Erythroblast (primary cell): ENCODE measurements at regions not wholly inside any gene's neighbourhood (a gene's known extent, or its start where the extent isn't known, plus 50 kb on each side); places are given as distances from the start of the nearest gene placed in this dataset.

Experiments used
- DNase-seq, 2 experiments: peaks; one replicate each; lab custom pipeline; 2025; lab: John Stamatoyannopoulos, UW
- GATA1 ChIP-seq: IDR thresholded peaks from 2 replicates; pipeline ENCODE4 v1.6.1; 2011; ENCODE audit warnings: low read depth, mild to moderate bottlenecking, control low read depth, low read length, moderate library complexity
- POLR2A ChIP-seq: IDR thresholded peaks from 2 replicates; pipeline ENCODE4 v1.6.1; 2011; ENCODE audit warnings: mild to moderate bottlenecking, low read length

DNA sequence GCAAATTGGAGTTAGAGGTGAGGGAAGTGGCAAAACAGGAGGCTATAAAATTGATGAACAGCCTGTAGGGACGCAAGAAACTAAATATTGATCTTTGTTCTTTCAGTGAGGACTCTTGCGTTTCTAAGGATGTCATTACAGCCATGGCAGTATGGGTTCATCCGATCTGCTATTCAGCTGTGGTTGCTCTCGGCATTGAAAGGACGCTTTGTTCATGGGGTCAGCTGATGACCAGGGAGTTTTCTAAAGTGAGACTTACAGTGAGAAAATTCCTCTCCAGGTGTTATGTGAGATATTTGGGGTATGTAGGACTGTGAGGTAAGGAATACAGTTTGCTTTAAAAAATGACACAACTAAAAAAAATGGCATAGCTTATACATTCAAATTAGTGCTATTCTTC, 52.7 kb upstream of the PELI1 start:
- no peak for DNase-seq

DNA sequence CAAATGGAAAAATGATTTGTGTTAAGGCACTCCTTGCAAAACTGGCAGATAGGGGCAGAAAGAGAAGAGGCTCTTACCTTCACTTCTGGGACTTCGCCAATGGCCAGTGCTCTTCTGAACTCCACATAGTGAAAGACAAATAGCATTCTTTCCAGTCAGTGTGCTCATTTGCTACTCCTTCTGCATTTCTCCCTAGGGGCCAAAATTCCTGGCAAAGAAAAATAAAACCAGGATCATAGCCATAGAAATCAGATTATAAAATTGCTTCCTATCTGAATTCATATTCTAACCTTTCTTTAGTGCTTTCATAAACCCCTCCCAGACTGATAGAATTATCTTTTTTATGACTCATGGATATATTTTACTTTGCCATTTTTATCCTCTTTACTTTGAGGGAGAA, 56.9 kb upstream of the PELI1 start:
- TF ChIP-seq GATA1 (no peak), POLR2A (no peak)
- no peak for DNase-seq

More for the DNA sequence above, 52.7 kb upstream of the PELI1 start:
- no peak for TF ChIP-seq POLR2A
- TF ChIP-seq GATA1, result no peak

DNA sequence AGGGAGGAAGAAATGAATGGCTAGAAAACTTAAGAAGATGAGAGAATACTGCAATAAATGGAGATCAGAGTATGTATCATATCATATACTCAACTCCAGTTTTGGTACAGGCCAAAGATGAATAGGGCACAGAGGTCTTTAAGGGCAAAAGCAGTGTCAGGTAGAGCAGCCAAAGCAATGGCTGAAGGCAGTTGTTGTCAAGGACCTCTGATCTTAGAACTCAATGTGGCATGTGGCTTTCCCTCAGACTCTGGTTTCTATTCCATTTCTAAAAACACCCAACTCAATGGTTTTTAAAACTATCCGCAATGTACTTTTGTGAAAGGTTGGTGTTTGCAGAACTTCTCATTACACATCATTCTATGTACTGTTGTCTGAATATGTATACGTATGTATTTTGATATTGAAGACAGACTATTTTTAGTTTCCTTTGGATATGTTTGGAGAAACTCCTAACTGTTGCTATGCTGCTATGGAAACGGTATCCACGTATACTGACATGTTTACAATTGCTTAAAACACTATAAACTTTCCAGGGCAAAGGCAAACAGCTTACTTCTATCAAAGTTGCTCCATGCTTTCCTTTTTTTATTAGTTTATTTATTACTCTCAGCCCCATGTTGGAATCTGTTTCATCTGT, 58.1 kb upstream of the PELI1 start:
- no peak for DNase-seq
- TF ChIP-seq POLR2A, result no peak

DNA sequence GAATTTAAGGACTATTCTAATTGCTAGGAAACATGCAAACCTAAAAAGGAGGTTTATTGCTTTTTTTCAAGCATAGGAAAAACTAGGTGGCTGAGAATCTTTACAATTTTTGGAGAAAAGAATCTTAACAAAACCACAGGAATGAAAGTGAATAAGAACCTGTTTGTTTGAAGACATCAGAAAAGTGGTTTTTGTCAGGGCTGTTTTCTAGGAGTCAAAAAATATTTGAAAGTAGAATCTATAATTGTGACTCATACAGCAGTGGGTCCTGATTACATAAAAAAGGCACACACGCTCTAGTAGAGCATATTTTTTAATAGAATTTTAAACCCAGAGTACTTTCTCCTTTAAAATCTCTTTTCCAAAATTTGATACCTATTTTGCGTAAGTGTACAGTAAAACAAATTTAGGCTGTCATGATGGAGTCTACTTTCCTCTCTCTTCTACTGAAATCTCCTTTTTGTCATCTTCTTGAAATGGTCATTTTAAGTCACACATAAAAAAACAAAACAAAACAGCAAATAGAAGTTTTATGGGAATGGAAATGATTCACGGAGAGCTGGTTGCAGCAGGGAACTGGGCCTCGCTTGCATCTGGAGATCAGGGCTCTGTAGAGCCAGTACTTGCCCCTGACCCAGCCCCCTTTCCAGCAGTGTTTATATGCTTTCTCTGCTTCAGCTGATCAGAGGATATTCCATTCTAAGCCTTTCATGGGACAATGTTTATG, 59.1 kb upstream of the PELI1 start:
- TF ChIP-seq GATA1 (no peak), POLR2A (no peak)
- no peak for DNase-seq

DNA sequence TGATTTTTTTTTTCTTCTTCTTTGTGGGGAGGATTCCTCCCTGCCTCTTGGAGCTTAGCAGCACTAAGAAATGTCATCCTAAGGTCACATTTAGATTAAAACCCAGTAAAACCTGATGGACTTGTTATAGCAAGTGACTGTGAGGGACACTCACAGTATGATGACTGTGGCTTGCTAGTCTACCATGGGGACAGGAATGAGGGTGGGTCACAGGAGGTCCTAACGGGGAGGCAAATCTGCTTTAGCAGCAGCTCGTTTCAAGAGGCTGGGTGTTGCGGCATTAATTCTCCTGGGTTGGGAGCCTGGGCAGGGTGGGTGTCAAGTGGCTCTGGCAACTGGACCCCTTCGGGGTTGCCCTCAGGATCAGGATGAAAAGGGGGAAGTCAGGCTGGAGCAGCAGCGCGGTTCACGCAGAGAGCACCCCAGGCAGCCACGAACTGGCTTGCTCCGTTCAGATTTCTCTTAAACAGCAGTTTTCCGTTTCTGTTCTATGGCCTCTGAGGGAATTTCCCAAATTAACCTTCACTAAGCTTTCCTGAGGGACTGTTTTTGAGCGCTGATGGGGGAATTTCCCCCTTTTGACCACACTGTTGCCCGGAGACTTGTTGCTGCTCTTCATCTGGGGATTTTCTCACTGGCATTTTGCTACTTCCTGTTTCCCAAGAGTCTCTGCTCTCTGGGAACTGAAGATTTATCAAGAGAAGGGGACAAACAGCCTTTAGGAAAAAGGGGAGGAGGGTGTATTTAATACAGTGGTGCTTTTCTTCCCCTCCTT, 59.8 kb upstream of the PELI1 start:
- no peak for DNase-seq
- TF ChIP-seq POLR2A, result no peak
- no peak for TF ChIP-seq GATA1

DNA sequence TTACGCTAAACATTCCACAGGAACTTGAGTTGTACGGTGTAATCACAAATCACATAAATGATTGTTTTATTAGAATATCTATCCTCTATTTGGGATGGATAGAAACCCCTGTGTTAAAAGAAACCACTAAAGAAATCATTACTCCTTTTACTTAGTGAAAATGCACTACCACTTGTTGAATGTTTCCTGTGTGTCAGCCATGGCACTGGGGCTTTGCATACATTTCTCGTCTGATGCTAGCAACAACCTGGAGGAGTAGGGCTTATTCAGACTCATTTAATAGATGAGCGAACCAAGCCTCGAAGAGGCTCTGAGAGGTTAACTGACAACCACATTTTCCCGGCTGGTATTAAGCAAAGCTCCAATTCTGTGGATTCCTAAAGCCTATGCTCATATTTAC, 60.5 kb upstream of the PELI1 start:
- no peak for DNase-seq
- TF ChIP-seq POLR2A (no peak), GATA1 (no peak)

DNA sequence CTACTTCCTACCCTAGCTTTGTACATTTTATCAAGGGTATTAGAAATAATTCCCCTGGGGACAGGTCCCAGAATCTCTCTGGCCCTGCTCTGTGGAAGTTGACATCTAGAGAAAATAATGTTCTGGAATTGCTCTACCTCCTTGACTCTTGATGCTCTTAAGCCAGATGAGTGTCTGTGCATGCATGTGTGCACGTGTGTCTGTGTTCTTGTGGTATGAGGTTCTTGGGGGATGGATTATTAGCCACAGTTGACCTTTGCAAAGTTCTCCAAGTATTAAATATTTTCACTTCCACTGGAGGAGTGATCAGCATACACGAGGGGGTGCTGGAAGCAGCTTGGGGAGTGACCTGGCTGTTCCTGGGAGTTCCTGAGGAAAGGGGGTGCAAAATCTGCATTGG, 61.2 kb upstream of the PELI1 start:
- TF ChIP-seq POLR2A, result no peak
- no peak for DNase-seq

DNA sequence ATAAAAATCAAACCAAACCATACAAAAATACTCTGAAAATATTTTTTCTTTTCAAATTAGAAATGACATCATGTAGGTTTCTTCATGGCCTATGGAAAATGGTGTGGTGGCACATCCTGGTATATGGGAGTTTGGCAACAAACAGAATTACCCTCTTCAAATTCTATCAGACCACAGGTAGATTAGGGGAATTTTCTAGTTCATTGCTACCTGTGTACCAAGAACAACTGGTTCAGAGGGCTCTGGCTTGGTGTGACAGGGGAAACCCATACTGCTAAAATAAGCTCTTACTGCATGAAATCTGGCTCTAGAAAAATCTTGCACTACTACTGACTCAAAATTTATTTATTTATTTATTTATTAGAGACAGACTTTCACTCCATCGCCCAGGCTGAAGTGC, 63.4 kb upstream of the PELI1 start:
- DNase-seq, result no peak
- TF ChIP-seq POLR2A, result no peak
- no peak for TF ChIP-seq GATA1

DNA sequence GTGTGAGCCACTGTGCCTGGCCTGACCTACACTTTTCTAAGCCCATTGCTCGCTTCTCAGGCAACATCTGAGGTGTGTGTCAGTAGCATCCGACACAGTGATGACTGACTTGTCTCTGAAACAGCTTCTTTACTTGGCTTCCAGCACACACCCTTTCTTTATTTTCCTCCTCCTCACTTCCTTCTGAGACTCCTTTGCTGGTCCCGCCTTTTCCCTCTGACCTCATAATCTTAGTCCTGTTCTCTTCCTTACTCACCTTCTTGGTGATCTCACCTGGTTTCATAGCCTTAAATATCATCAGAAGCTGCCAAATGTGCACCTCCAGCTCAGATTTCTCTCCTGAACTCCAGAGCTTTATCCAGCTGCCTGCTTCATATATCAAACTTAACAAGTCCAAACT, 66.6 kb upstream of the PELI1 start:
- no peak for DNase-seq
- TF ChIP-seq POLR2A (no peak), GATA1 (no peak)

DNA sequence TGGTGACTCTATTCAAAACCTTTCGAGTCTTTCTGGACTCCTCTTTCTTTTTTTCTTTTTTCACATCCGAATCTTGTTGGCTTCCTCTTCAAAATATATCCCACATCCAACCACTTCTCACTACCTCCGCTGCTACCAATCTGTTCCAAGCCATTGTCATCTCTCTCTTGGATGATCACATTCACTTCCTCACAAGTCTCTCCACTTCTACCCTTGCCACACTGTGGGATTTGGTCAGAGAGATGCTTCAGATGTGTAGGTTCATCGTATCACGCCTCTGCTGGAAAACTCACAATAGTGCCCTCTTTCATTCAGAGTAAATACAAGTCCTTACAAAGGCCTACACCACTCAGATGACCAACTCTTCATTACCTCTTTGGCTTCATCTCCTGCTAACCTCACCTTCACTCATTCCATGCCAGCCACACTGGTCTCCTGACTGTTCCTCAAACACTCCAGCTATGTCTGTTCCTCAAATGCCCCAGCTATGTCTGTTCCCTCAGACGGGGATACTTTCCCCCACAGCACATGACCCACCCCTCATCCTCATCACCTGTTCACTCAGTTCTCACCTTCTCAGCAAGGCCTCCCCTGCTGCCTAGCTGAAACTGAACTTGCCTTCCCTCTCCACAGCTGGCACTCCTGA, 67.2 kb upstream of the PELI1 start:
- TF ChIP-seq POLR2A (no peak), GATA1 (no peak)
- DNase-seq, result no peak

DNA sequence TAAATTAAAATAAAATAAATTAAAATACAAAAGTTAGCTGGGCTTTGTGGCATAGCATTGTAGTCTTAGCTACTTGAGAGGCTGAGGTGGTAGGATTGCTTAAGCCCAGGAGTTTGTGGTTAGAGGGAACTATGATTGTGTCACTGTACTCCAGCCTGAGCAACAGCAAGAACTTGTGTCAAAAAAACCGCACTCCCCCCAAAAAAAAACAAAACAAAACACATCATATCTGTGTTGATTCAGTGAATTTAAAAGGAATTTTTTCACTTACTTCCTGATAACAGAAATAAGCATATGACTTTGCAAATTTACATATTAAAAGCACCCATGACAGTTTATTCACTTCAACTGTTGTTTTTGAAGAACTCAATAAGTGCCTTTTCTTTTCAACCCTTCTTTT, 68.1 kb upstream of the PELI1 start:
- TF ChIP-seq GATA1 (no peak), POLR2A (no peak)
- DNase-seq, result peak; percentile 4 to 22

DNA sequence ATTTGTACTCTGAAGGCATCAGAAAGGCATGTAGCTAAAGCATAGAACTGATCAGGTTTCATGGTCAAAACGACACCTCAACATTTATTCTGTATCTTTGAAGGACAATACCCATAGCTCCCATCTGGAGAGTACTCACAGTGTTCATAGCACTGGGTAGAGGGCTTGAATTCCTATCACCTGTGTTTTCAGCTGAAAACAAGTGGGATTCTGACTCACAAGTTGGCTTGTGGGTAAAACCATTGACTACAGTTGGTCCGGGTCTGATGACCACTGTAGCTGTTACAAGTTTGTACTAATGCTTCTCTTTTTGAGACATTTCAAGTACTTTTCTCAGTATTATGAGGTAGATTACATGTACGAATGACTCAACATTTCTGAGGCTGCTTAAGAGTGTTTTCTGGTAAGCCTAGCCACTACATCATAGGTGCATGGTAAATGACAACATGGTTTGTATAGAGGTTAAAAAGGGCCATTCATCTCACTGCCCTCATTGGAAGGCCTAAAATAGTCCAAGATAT, 68.6 kb upstream of the PELI1 start:
- TF ChIP-seq GATA1, result no peak
- TF ChIP-seq POLR2A, result no peak
- peak; percentile 42 to 63 for DNase-seq

DNA sequence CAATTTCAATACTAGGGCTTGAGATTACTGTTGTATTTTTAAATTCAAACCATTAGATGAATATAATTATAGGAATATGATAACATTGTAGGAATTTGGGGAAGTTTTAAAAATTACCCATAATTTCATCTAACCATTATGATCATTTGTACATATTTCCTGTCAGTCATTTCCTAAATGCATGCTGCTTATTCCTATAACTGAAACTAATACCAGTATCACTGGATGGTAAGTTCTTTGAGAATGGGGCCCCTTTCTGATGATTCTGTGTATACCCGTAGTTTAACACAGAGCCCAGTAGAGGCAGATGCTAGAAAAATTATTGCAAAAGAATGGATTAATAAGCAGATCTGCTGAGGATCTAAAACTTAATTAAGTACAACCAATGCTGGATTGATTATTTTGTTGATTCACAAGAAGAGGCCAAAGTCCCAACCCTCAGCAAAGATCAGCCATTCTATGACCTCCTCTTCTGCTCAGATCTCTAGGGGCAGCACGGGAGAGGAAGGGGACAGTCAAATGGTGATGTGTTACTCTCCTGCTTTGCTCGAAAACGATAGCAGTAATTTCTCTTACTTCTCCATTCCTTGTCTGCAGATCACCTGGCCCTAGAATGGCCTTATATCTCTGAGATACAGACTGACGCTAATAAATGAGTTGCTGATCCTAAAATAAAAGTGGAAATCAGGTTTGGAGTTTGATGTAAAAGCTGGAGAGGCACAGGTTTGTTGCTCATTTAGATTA, 69.5 kb upstream of the PELI1 start:
- no peak for TF ChIP-seq POLR2A
- TF ChIP-seq GATA1, result no peak
- no peak for DNase-seq

DNA sequence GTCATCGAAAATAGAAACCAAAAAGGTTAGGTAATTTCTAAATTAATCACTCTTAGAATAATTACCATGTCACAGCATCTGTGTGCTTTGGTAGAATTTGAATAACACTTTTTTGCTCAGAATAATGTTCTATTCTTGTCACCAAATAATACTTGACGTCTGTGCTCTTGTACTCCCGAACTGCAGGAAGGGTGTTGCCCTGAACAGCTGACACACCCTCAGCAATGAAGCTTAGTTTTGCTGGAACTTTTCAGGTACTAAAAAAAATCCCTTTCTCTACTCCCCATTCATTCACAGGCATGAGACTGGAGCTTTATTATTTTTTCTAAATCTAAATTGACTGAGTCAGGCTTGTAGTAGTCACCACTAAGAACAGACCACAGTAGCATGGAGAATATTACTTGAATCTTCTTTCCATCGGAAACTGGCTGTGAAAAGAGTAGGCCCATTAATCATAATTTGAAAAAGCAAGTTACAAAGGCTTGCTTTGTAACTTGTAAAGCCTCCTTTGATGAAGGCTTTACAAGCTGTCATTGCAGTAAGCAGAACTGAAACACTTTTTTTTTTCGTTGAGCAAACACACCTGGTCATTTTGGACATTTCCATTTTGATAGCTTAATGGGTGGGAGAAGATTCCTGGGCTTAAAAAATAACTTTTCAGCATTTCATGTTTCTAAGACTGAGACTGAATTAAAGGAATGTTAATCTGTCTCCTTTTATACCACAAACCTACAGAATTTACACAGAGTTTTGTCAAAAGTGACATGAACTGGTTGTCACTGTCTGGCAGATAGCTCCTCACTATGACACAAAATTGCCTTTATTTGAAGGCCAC, 70.3 kb upstream of the PELI1 start:
- peak in 1 of 2 experiments; percentile 4 for DNase-seq
- TF ChIP-seq POLR2A, result no peak
- TF ChIP-seq GATA1, result no peak
